H1 (cell line): ENCODE measurements at regions not wholly inside any gene's neighbourhood (a gene's known extent, or its start where the extent isn't known, plus 50 kb on each side); places are given as distances from the start of the nearest gene placed in this dataset.

Experiments
- CTCF ChIA-PET: fragments of 300-600 bp; sonication (Branson Sonifier 250); formaldehyde crosslinking; loops from one replicate; lab custom pipeline; 2021; ENCODE audit not compliant: partially characterized antibody; lab: Charles Lee
- POLR2A ChIA-PET: fragments of 300-600 bp; sonication (Branson Sonifier 250); formaldehyde crosslinking; loops from one replicate; lab custom pipeline; 2021; ENCODE audit warnings: inconsistent platforms; ENCODE audit not compliant: partially characterized antibody; lab: Charles Lee
- DNase-seq, 2 experiments: peaks; one replicate each; pipeline versions ENCODE4 v3.0.0 to v3.0.0-alpha.2; 2010 to 2022; ENCODE audit warnings: low spot score in 2 of 2, low read depth in 1 of 2, mixed read lengths in 1 of 2
- FAIRE-seq: peaks from 2 replicates; lab custom pipeline; 2011; peaks lifted over from hg19 to GRCh38; lab: Jason Lieb, UNC
- H2AFZ ChIP-seq: 2 replicates; pipeline ENCODE4 v1.8.1; 2012; ENCODE audit warnings: low read length, inconsistent platforms
- H2AK5ac ChIP-seq: 2 replicates; pipeline ENCODE4 v1.6.1; 2013; ENCODE audit warnings: low read depth, low read length
- H2BK120ac ChIP-seq: replicated peaks from 2 replicates; pipeline ENCODE3; 2013; ENCODE audit warnings: low read depth, low read length, inconsistent platforms
- H2BK12ac ChIP-seq: 2 replicates; pipeline ENCODE4 v1.6.1; 2013; ENCODE audit warnings: low read depth, low read length
- H2BK15ac ChIP-seq: 2 replicates; pipeline ENCODE4 v1.6.1; 2013; ENCODE audit warnings: low read length
- H2BK20ac ChIP-seq: 2 replicates; pipeline ENCODE4 v1.6.1; 2013; ENCODE audit warnings: low read length
- H2BK5ac ChIP-seq: 2 replicates; pipeline ENCODE4 v1.6.1; 2013; ENCODE audit warnings: low read depth, low read length
- H3K14ac ChIP-seq: 2 replicates; pipeline ENCODE4 v1.6.1; 2013; ENCODE audit warnings: inconsistent platforms; ENCODE audit not compliant: insufficient read length
- H3K18ac ChIP-seq: 2 replicates; pipeline ENCODE4 v1.6.1; 2013; ENCODE audit warnings: low read length; ENCODE audit errors: extremely low read depth
- H3K23ac ChIP-seq: 2 replicates; pipeline ENCODE4 v1.6.1; 2013; ENCODE audit warnings: inconsistent platforms; ENCODE audit not compliant: insufficient read length
- H3K23me2 ChIP-seq: 2 replicates; pipeline ENCODE4 v1.6.1; 2013; ENCODE audit warnings: low read depth, low read length
- H3K27ac ChIP-seq: 2 replicates; pipeline ENCODE4 v1.6.1; 2011; ENCODE audit warnings: low read depth, low read length, inconsistent platforms
- H3K27me3 ChIP-seq, 4 experiments: replicated peaks in 1 of 4; 1 replicate in 1 of 4; 2 replicates in 3 of 4; pipeline versions ENCODE4 v1.6.1 to v1.8.1; 2011 to 2013; ENCODE audit warnings: low read length in 3 of 4, mild to moderate bottlenecking in 3 of 4, inconsistent platforms in 2 of 4, mixed read lengths in 2 of 4, moderate library complexity in 1 of 4; ENCODE audit not compliant: control insufficient read depth in 3 of 4, insufficient read depth in 3 of 4; ENCODE audit errors: extremely low read depth in 1 of 4
- H3K36me3 ChIP-seq, 4 experiments: 2 replicates each; pipeline versions ENCODE4 v1.6.1 to v1.8.1; 2011 to 2013; ENCODE audit warnings: mild to moderate bottlenecking in 4 of 4, low read length in 3 of 4, moderate library complexity in 2 of 4, control low read depth in 1 of 4, inconsistent platforms in 1 of 4; ENCODE audit not compliant: insufficient read depth in 4 of 4, control insufficient read depth in 2 of 4
- H3K4ac ChIP-seq: replicated peaks from 2 replicates; pipeline ENCODE3; 2013; ENCODE audit warnings: low read length, low read depth, mixed read lengths, inconsistent platforms; ENCODE audit not compliant: insufficient read length
- H3K4me1 ChIP-seq, 4 experiments: replicated peaks in 1 of 4; 1 replicate in 1 of 4; 2 replicates in 3 of 4; pipeline versions ENCODE4 v1.6.1 to v1.8.1; 2011 to 2013; ENCODE audit warnings: low read length in 3 of 4, inconsistent platforms in 2 of 4, mixed read lengths in 1 of 4; ENCODE audit not compliant: insufficient read depth in 4 of 4, control insufficient read depth in 3 of 4
- H3K4me2 ChIP-seq, 2 experiments: 2 replicates each; pipeline versions ENCODE4 v1.6.1 to v1.8.1; 2011 to 2013; ENCODE audit warnings: low read depth in 2 of 2, low read length in 2 of 2, control low read depth in 1 of 2, inconsistent platforms in 1 of 2, mild to moderate bottlenecking in 1 of 2; ENCODE audit not compliant: insufficient read depth in 1 of 2
- H3K4me3 ChIP-seq, 4 experiments: fragments of 200-600, 300-600 bp in 1 of 4; sonication (generic), shearing (Covaris generic), sonication (Bioruptor Twin) in 1 of 4; 2 replicates each; pipeline versions ENCODE4 v1.5.1 to v1.8.1; 2011 to 2016; ENCODE audit warnings: low read length in 4 of 4, low read depth in 3 of 4, control low read depth in 2 of 4, inconsistent platforms in 2 of 4, mild to moderate bottlenecking in 2 of 4, mixed read lengths in 1 of 4, moderate library complexity in 1 of 4; ENCODE audit not compliant: insufficient read depth in 2 of 4; ENCODE audit errors: extremely low read depth in 1 of 4
- H3K56ac ChIP-seq: replicated peaks from 2 replicates; pipeline ENCODE3; 2013; ENCODE audit warnings: low read depth, mild to moderate bottlenecking, mixed read lengths, low read length, inconsistent platforms; ENCODE audit not compliant: insufficient read length
- H3K79me1 ChIP-seq: 2 replicates; pipeline ENCODE4 v1.6.1; 2013; ENCODE audit warnings: low read depth, low read length, control low read depth
- H3K79me2 ChIP-seq, 2 experiments: 2 replicates each; pipeline versions ENCODE4 v1.6.1 to v1.8.1; 2012 to 2013; ENCODE audit warnings: low read length in 2 of 2, mild to moderate bottlenecking in 2 of 2, inconsistent platforms in 1 of 2; ENCODE audit not compliant: insufficient read depth in 2 of 2, control insufficient read depth in 1 of 2
- H3K9ac ChIP-seq, 4 experiments: replicated peaks in 1 of 4; 1 replicate in 1 of 4; 2 replicates in 3 of 4; pipeline versions ENCODE4 v1.6.1 to v1.8.1; 2011 to 2013; ENCODE audit warnings: low read depth in 3 of 4, low read length in 3 of 4, control low read depth in 2 of 4, mild to moderate bottlenecking in 2 of 4, moderate library complexity in 2 of 4, inconsistent platforms in 1 of 4; ENCODE audit errors: extremely low read depth in 1 of 4
- H3K9me3 ChIP-seq, 2 experiments: 2 replicates each; pipeline versions ENCODE4 v1.6.1 to v1.8.1; 2012 to 2013; ENCODE audit warnings: mild to moderate bottlenecking in 2 of 2, moderate library complexity in 2 of 2, control low read depth in 1 of 2, inconsistent platforms in 1 of 2, low read depth in 1 of 2, low read length in 1 of 2, mixed read lengths in 1 of 2; ENCODE audit not compliant: insufficient read depth in 2 of 2
- H4K20me1 ChIP-seq, 2 experiments: replicated peaks in 1 of 2; 2 replicates each; pipeline versions ENCODE3 to v1.8.1; 2011 to 2013; ENCODE audit warnings: inconsistent platforms in 2 of 2, low read length in 2 of 2, mild to moderate bottlenecking in 1 of 2; ENCODE audit not compliant: insufficient read depth in 2 of 2, control insufficient read depth in 1 of 2
- H4K5ac ChIP-seq: 2 replicates; pipeline ENCODE4 v1.6.1; 2013; ENCODE audit warnings: low read length, low read depth, mixed read lengths, inconsistent platforms; ENCODE audit not compliant: insufficient read length
- H4K8ac ChIP-seq: 2 replicates; pipeline ENCODE4 v1.8.0; 2013; ENCODE audit warnings: mild to moderate bottlenecking, moderate library complexity, low read length, inconsistent platforms; ENCODE audit not compliant: insufficient read depth; ENCODE audit errors: extremely low read depth
- H4K91ac ChIP-seq: replicated peaks from 2 replicates; pipeline ENCODE3; 2013; ENCODE audit warnings: low read length, mixed read lengths, inconsistent platforms; ENCODE audit not compliant: insufficient read length
- BCL11A ChIP-seq, 2 experiments: IDR thresholded peaks; one replicate each; pipeline ENCODE4 v1.6.1; 2011; ENCODE audit warnings: low read depth in 2 of 2, low read length in 2 of 2, mild to moderate bottlenecking in 2 of 2
- CEBPB ChIP-seq: IDR thresholded peaks from 2 replicates; pipeline ENCODE4 v1.6.1; 2012; ENCODE audit warnings: low read depth, low read length
- YY1 ChIP-seq: IDR thresholded peaks from 2 replicates; pipeline ENCODE4 v1.6.1; 2011; ENCODE audit warnings: low read depth, mild to moderate bottlenecking, low read length
- WGBS, 2 experiments: shearing (Covaris generic) in 1 of 2; methylation state at CpG; one replicate each; pipeline versions ENCODE4 v1.1.6 to v1.1.7; 2013 to 2015; ENCODE audit warnings: low lambda C conversion rate in 2 of 2, mixed read lengths in 2 of 2, inconsistent platforms in 1 of 2, low coverage in 1 of 2, missing lambda C conversion rate in 1 of 2; ENCODE audit not compliant: insufficient replicate concordance in 2 of 2, insufficient coverage in 1 of 2, insufficient read length in 1 of 2; ENCODE audit errors: extremely low coverage in 1 of 2, missing lambda C conversion rate in 1 of 2; 5-methylcytosine and 5-hydroxymethylcytosine counted together
- TF ChIP-seq, protein P1 (sequence below): IDR thresholded peaks from 2 replicates; pipeline ENCODE4 v1.6.1; 2012; ENCODE audit warnings: inconsistent platforms
- TF ChIP-seq, protein P2 (sequence below), 3 experiments: IDR thresholded peaks; 1 replicate in 2 of 3; 2 replicates in 1 of 3; pipeline versions ENCODE4 v1.5.1 to v1.6.1; 2011; ENCODE audit warnings: low read length in 3 of 3, mild to moderate bottlenecking in 3 of 3, inconsistent platforms in 2 of 3, low read depth in 1 of 3, moderate library complexity in 1 of 3; ENCODE audit not compliant: insufficient read depth in 1 of 3; ENCODE audit errors: control extremely low read depth in 1 of 3

DNA sequence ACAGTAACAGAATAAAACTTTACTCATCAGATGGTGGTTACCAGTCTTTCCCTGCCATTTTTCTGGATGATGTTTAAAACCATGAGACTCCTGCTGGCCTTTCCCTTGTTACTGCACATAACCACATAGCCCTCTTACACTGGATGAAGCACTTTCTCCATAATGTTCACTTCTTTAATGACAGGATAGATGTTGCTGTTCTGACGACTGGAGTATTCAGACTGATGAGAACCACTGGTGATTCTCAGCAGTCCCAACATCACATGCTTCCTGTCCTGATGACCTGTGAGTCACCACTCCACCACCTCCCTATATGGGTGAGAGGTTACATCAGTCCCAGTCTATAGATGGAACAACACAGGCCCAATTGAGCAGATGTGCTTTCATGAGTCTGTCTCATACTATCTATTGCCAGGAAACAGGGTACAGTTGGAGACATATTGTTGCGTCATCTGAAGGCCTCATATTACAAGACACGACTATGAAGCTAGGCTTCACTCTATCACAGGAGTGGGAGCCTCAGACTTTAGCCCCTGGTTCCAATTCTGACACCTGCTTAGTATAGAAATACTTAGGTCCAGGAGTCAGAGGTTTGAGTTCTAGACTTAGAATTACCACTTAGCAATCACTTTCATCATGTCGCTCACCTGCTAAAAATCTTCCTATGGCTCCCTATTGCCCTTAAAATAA, 145.7 kb upstream of the KLF7 start:
- CTCF ChIA-PET: interaction anchor here (1.0 to 1.3 kb wide), 3 partner anchors 8 to 222 kb away, joined by 3 to 4 read pairs (median 3); no protein-coding TSS in a partner anchor
- 73% methylated on average over 4 of the region's 4 CpGs; no CpG with 5 or more reads in 1 of the 2 experiments for WGBS, 2 experiments

More for the DNA sequence above, 145.7 kb upstream of the KLF7 start:
- Histone ChIP-seq H3K18ac (no peak overlapping the region), H3K4me2 (no peak overlapping the region), H4K91ac (no peak overlapping the region), H2AFZ (no peak overlapping the region), H3K27me3 (no peaks in the 10 kb centered on the region), H3K4me1 (peaks cover 0 to 7% (median 3%) of the 10 kb centered on the region in 4 experiments; a peak in 4 of 7 replicates), H3K27ac (no peak overlapping the region), H3K4me3 (no peak overlapping the region), H2AK5ac (no peak overlapping the region), H3K56ac (no peak overlapping the region), H4K20me1 (no peaks in the 10 kb centered on the region), H3K23me2 (no peaks in the 10 kb centered on the region), H2BK15ac (no peak overlapping the region), H2BK20ac (no peak overlapping the region), H3K36me3 (no peaks in the 10 kb centered on the region), H3K9me3 (no peaks in the 10 kb centered on the region), H3K14ac (no peak overlapping the region), H2BK5ac (no peak overlapping the region), H3K4ac (no peak overlapping the region), H2BK12ac (no peak overlapping the region), H3K79me2 (no peaks in the 10 kb centered on the region), H2BK120ac (no peak overlapping the region), H3K23ac (no peak overlapping the region), H4K8ac (no peak overlapping the region), H4K5ac (no peak overlapping the region), H3K79me1 (no peaks in the 10 kb centered on the region), H3K9ac (no peak overlapping the region)
- FAIRE-seq (no peak), DNase-seq (no peak)
- TF ChIP-seq YY1: no peak
- 0 out of 2 replicates have a peak, but pooled peaks have one; percentile 17 for TF ChIP-seq CEBPB
- TF ChIP-seq, protein P1, sequence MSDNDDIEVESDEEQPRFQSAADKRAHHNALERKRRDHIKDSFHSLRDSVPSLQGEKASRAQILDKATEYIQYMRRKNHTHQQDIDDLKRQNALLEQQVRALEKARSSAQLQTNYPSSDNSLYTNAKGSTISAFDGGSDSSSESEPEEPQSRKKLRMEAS: no peak
- TF ChIP-seq BCL11A (IDR thresholded peaks at IDR 0.05; ENCODE audit: low read depth in 2 of 2, low read length in 2 of 2): no peak
- TF ChIP-seq, protein P2, sequence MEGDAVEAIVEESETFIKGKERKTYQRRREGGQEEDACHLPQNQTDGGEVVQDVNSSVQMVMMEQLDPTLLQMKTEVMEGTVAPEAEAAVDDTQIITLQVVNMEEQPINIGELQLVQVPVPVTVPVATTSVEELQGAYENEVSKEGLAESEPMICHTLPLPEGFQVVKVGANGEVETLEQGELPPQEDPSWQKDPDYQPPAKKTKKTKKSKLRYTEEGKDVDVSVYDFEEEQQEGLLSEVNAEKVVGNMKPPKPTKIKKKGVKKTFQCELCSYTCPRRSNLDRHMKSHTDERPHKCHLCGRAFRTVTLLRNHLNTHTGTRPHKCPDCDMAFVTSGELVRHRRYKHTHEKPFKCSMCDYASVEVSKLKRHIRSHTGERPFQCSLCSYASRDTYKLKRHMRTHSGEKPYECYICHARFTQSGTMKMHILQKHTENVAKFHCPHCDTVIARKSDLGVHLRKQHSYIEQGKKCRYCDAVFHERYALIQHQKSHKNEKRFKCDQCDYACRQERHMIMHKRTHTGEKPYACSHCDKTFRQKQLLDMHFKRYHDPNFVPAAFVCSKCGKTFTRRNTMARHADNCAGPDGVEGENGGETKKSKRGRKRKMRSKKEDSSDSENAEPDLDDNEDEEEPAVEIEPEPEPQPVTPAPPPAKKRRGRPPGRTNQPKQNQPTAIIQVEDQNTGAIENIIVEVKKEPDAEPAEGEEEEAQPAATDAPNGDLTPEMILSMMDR (IDR thresholded peaks at IDR 0.05; ENCODE audit: control extremely low read depth in 1 of 3, insufficient read depth in 1 of 3, low read depth in 1 of 3, low read length in 3 of 3): peak in 1 of 3 experiments; percentile 9; a peak in 1 of 4 replicates
- POLR2A ChIA-PET: no interaction called here
